ENCODE measurements at regions not wholly inside any gene's neighbourhood (a gene's known extent, or its start where the extent isn't known, plus 50 kb on each side); places are given as distances from the start of the nearest gene placed in this dataset.

DNA sequence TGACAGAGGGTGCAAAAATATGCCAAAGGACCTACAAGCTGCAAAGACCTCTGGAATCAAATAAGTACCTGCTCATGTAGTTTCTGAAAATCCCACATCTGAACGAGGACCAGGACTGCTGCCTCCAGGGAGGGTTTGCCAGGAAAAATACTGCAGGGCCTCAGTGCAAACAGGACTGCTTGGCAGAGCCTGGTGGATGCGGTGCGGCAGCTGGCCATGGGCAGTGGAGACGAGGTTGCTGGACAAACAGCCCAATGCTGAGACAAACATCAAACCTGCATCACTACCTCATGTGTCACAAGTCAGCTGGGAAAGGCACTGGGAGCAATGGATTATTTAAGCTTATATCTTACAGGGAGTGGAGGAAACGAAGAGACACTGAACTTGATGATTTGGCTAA lies 238.8 kb downstream of the PAX1 start:
- H3K27ac ChIP-seq = no peak overlapping the region
- no peaks in the 10 kb centered on the region for H3K27me3 ChIP-seq
- no peak overlapping the region for H3K4me3 ChIP-seq
- WGBS, 5 donors = 65 to 79% (median 71%) methylated on average over 5 of the region's 5 CpGs
- intact Hi-C loops (cut with DNase I; ENCODE audit: low total_unique reads) = loop anchor here (10.0 kb wide), 1 partner anchor 61 kb away; no protein-coding TSS in a partner anchor
- no peaks in the 10 kb centered on the region for H3K4me1 ChIP-seq
- H3K36me3 ChIP-seq = no peaks in the 10 kb centered on the region
- TF ChIP-seq EP300 (IDR thresholded peaks at IDR 0.05) = no peak
- TF ChIP-seq, protein P1, sequence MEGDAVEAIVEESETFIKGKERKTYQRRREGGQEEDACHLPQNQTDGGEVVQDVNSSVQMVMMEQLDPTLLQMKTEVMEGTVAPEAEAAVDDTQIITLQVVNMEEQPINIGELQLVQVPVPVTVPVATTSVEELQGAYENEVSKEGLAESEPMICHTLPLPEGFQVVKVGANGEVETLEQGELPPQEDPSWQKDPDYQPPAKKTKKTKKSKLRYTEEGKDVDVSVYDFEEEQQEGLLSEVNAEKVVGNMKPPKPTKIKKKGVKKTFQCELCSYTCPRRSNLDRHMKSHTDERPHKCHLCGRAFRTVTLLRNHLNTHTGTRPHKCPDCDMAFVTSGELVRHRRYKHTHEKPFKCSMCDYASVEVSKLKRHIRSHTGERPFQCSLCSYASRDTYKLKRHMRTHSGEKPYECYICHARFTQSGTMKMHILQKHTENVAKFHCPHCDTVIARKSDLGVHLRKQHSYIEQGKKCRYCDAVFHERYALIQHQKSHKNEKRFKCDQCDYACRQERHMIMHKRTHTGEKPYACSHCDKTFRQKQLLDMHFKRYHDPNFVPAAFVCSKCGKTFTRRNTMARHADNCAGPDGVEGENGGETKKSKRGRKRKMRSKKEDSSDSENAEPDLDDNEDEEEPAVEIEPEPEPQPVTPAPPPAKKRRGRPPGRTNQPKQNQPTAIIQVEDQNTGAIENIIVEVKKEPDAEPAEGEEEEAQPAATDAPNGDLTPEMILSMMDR (IDR thresholded peaks at IDR 0.05) = no peak
- no peak for TF ChIP-seq POLR2AphosphoS5 (IDR thresholded peaks at IDR 0.05)
- TF ChIP-seq POLR2A (IDR thresholded peaks at IDR 0.05) = no peak
- H3K9me3 ChIP-seq = no peaks in the 10 kb centered on the region
- DNase-seq = no peak

DNA sequence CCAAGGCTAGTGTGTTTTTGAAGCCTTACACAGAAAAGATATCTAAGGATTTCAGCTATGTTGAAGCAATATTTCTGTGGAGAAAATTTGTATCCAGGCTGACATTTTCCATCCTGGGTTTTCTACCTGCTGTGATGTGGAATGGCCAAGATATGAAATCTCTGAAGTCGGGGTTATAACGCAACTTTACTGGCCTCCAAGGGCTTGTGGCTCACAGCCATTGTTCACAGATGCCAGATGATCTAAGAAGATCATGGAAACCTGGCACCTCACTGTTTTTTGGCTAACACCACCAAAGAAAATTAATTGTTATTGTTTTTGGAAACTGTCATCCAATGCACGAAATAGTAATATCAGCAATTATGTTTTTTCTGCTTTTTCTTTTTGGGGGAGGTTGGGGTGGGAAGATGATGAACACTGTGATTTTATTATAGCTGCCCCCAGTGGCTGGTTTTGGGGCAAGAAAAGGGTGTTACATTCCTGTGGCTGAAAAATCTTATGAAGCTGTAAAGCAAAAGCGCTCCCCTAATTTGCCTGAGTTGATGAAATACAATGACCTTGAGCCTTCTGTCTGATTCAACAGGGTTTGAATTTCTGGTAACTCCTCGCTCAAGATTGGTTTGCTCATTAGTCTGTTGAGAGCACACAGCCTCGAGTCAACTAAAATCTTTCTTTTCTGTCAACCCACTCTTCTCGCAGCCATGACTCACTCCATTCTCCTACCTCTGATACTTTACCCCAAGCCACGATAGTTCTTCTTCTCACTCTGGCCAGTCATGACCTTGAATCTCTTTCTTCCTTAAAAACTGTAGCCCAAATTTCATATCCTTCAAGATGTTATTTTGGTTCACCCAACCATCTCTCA lies 236.7 kb downstream of the PAX1 start:
- H3K4me3 ChIP-seq = no peak overlapping the region
- H3K36me3 ChIP-seq = no peaks in the 10 kb centered on the region
- no peak overlapping the region for H3K27ac ChIP-seq
- H3K27me3 ChIP-seq = no peaks in the 10 kb centered on the region
- TF ChIP-seq, protein P1 (IDR thresholded peaks at IDR 0.05) = no peak
- TF ChIP-seq POLR2A (IDR thresholded peaks at IDR 0.05) (no peak), POLR2AphosphoS5 (IDR thresholded peaks at IDR 0.05) (no peak), EP300 (IDR thresholded peaks at IDR 0.05) (no peak)
- H3K9me3 ChIP-seq = no peaks in the 10 kb centered on the region
- intact Hi-C loops (cut with DNase I; ENCODE audit: low total_unique reads) = loop anchor here (10.0 kb wide), 1 partner anchor 63 kb away; no protein-coding TSS in a partner anchor
- H3K4me1 ChIP-seq = no peaks in the 10 kb centered on the region
- no peak for DNase-seq
- WGBS, 5 donors = 65 to 76% (median 72%) methylated on average over 8 of the region's 8 CpGs

DNA sequence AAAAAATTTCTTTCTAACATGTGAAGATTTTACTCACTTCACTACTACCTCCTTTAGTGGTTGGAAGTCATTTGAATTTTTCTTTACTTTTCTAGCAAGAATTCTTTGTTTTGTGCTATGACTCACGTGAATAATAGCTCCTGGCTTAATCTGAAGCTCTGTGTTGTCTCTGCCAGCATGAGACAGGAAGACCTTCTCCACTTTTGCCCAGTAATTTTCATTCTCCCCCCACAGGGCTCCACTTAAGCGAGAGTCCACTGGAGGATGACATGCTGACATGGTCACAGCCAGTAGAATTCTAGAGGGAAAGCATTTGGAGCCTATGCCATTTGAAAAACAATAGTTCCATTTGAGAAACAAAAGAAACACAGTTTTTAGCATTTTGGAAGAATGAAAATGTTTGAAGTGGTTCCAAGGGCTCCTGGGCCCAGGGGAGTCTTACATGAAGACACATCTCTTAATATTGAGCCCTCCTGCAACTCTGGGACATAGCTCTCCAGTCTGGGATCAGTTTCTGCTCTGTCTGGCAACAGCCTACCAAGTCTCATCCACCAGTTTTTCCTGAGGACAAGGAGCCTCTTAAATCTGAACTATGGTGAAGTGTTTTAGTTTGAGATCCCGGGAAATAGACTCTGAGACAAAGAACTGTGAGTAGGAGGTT lies 231.4 kb downstream of the PAX1 start:
- intact Hi-C loops (cut with DNase I; ENCODE audit: low total_unique reads) = no loop called here

DNA sequence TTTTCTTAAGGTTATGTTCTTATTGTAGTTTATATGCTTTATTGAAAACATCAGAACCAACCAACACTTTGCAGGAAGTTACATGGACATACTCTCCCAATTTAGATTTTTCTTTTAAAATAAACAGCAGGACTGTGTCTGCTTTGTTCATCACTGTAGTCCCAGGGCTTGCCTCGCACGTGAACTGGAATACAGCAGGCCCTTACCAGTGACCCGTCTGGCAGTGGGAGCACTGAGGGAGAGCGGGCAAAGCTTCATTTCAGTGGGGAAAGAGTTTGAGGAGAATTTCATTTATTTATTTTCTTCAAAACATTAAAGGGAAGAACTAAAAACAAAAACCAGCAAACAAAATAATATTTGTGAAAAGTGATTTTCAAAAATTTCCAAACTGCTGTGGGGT lies 230.8 kb downstream of the PAX1 start:
- H3K36me3 ChIP-seq = no peaks in the 10 kb centered on the region
- DNase-seq = no peak
- no peaks in the 10 kb centered on the region for H3K27me3 ChIP-seq
- TF ChIP-seq POLR2AphosphoS5 (IDR thresholded peaks at IDR 0.05) = no peak
- no peak for TF ChIP-seq POLR2A (IDR thresholded peaks at IDR 0.05)
- TF ChIP-seq EP300 (IDR thresholded peaks at IDR 0.05) = no peak
- TF ChIP-seq, protein P1 (IDR thresholded peaks at IDR 0.05) = no peak
- H3K27ac ChIP-seq = no peak overlapping the region
- H3K4me1 ChIP-seq = no peaks in the 10 kb centered on the region
- intact Hi-C loops (cut with DNase I; ENCODE audit: low total_unique reads) = no loop called here
- WGBS, 5 donors = 44 to 73% (median 67%) methylated on average over 4 of the region's 4 CpGs
- no peaks in the 10 kb centered on the region for H3K9me3 ChIP-seq
- no peak overlapping the region for H3K4me3 ChIP-seq

More for the DNA sequence above, 231.4 kb downstream of the PAX1 start:
- Histone ChIP-seq H3K9me3 (no peaks in the 10 kb centered on the region), H3K27ac (no peak overlapping the region), H3K4me3 (no peak overlapping the region), H3K36me3 (no peaks in the 10 kb centered on the region), H3K27me3 (no peaks in the 10 kb centered on the region), H3K4me1 (no peaks in the 10 kb centered on the region)
- TF ChIP-seq POLR2AphosphoS5 (IDR thresholded peaks at IDR 0.05) (no peak), POLR2A (IDR thresholded peaks at IDR 0.05) (no peak), EP300 (IDR thresholded peaks at IDR 0.05) (no peak)
- TF ChIP-seq, protein P1 (IDR thresholded peaks at IDR 0.05) = no peak
- DNase-seq = no peak
- WGBS, 5 donors = 34 to 47% (median 40%) methylated on average over 3 of the region's 3 CpGs

Measured in stomach (tissue), 8 donors.